PFSK-1 (cell line): ENCODE measurements at regions not wholly inside any gene's neighbourhood (a gene's known extent, or its start where the extent isn't known, plus 50 kb on each side); places are given as distances from the start of the nearest gene placed in this dataset.

ENCODE experiments used
- FOXP2 ChIP-seq: optimal IDR thresholded peaks from 2 replicates; pipeline ENCODE3; 2011; ENCODE audit warnings: borderline replicate concordance, control low read depth, inconsistent platforms; ENCODE audit not compliant: insufficient read depth; ENCODE audit errors: extremely low read length, extremely low read depth
- POLR2AphosphoS5 ChIP-seq: IDR thresholded peaks from 2 replicates; pipeline ENCODE4 v1.6.1; 2012; ENCODE audit warnings: low read depth, mild to moderate bottlenecking, control low read depth, low read length, moderate library complexity
- SIN3A ChIP-seq: IDR thresholded peaks from 2 replicates; pipeline ENCODE4 v1.6.1; 2012; ENCODE audit warnings: mild to moderate bottlenecking, low read length, moderate library complexity, borderline replicate concordance; ENCODE audit not compliant: insufficient read depth
- TAF1 ChIP-seq: IDR thresholded peaks from 2 replicates; pipeline ENCODE4 v1.6.1; 2012; ENCODE audit warnings: low read length, control low read depth, borderline replicate concordance; ENCODE audit not compliant: insufficient read depth
- TF ChIP-seq, protein P1 (sequence below), 2 experiments: IDR thresholded peaks; 2 replicates each; pipeline versions ENCODE4 v1.6.1 to v1.8.0; 2011 to 2012; ENCODE audit warnings: low read depth in 2 of 2, low read length in 2 of 2, control low read depth in 1 of 2, inconsistent platforms in 1 of 2, mild to moderate bottlenecking in 1 of 2, moderate library complexity in 1 of 2; ENCODE audit not compliant: insufficient read depth in 1 of 2

DNA sequence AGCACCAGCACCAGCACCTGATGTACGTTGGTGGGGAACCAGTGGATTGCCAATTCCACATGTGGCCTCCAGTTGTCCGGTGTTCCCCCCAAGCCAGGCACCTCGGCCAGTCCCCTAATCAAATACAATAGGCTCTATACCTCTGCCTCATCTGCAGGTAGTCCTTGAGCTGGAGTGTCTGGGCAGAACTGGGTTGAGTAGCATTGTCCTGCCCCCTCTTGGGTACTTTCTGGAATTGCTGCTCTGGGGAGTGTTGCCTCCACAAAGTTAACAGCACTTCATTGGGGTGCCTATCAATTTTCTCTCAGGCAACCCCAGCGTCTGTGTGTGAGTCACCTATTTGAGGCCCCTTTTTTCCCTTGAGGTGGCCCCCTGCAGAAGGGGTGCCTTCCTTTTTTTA is 413.0 kb upstream of the LARGE1 start:
- TF ChIP-seq POLR2AphosphoS5 (no peak), FOXP2 (no peak), SIN3A (no peak), TAF1 (no peak)
- TF ChIP-seq, protein P1, sequence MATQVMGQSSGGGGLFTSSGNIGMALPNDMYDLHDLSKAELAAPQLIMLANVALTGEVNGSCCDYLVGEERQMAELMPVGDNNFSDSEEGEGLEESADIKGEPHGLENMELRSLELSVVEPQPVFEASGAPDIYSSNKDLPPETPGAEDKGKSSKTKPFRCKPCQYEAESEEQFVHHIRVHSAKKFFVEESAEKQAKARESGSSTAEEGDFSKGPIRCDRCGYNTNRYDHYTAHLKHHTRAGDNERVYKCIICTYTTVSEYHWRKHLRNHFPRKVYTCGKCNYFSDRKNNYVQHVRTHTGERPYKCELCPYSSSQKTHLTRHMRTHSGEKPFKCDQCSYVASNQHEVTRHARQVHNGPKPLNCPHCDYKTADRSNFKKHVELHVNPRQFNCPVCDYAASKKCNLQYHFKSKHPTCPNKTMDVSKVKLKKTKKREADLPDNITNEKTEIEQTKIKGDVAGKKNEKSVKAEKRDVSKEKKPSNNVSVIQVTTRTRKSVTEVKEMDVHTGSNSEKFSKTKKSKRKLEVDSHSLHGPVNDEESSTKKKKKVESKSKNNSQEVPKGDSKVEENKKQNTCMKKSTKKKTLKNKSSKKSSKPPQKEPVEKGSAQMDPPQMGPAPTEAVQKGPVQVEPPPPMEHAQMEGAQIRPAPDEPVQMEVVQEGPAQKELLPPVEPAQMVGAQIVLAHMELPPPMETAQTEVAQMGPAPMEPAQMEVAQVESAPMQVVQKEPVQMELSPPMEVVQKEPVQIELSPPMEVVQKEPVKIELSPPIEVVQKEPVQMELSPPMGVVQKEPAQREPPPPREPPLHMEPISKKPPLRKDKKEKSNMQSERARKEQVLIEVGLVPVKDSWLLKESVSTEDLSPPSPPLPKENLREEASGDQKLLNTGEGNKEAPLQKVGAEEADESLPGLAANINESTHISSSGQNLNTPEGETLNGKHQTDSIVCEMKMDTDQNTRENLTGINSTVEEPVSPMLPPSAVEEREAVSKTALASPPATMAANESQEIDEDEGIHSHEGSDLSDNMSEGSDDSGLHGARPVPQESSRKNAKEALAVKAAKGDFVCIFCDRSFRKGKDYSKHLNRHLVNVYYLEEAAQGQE (IDR thresholded peaks at IDR 0.05; ENCODE audit: insufficient read depth in 1 of 2, low read depth in 2 of 2, low read length in 2 of 2), result no peak
